Putamen (tissue), 1 donor: ENCODE measurements at regions not wholly inside any gene's neighbourhood (a gene's known extent, or its start where the extent isn't known, plus 50 kb on each side); places are given as distances from the start of the nearest gene placed in this dataset.
"Not testable (repeated sequence)": the region's sequence is repeated elsewhere in the genome, so short reads cannot be mapped to it uniquely, and the experiment has no call there.

Experiments
- DNase-seq: peaks from one replicate; pipeline ENCODE4 v3.0.0-alpha.2; 2016; ENCODE audit warnings: low spot score

- not testable (repeated sequence) for DNase-seq
These were observed 53.6 kb upstream of the MAPK10 start for GRCh38 chr4:86413426-86413825.

GRCh38 chr4:86414686-86415085, 54.8 kb upstream of the MAPK10 start:
- no peak for DNase-seq

- DNase-seq, result no peak
These were observed 56.2 kb upstream of the MAPK10 start for GRCh38 chr4:86416081-86416480.

GRCh38 chr4:86421461-86421860, 61.6 kb upstream of the MAPK10 start:
- no peak for DNase-seq

GRCh38 chr4:86431543-86432116, 71.8 kb upstream of the MAPK10 start:
- DNase-seq, result no peak

- DNase-seq, result no peak
These were observed 72.8 kb upstream of the MAPK10 start for GRCh38 chr4:86432559-86433134.

GRCh38 chr4:86439293-86439692, 79.4 kb upstream of the MAPK10 start:
- no peak for DNase-seq

GRCh38 chr4:86441175-86441936, 81.5 kb upstream of the MAPK10 start:
- DNase-seq, result no peak

- peak; percentile 29 for DNase-seq
These were observed 83.0 kb upstream of the MAPK10 start for GRCh38 chr4:86442881-86443280.

- no peak for DNase-seq
These were observed 83.6 kb upstream of the MAPK10 start for GRCh38 chr4:86443495-86443894.

- DNase-seq, result no peak
These were observed 87.1 kb upstream of the MAPK10 start for GRCh38 chr4:86446996-86447395.

GRCh38 chr4:86448871-86449270, 89.0 kb upstream of the MAPK10 start:
- DNase-seq, result no peak

- no peak for DNase-seq
These were observed 90.1 kb upstream of the MAPK10 start for GRCh38 chr4:86449746-86450588.

- no peak for DNase-seq
These were observed 91.0 kb upstream of the MAPK10 start for GRCh38 chr4:86450861-86451260.

GRCh38 chr4:86451560-86452330, 91.9 kb upstream of the MAPK10 start:
- DNase-seq, result no peak

- no peak for DNase-seq
These were observed 92.6 kb upstream of the MAPK10 start for GRCh38 chr4:86452422-86452891.

GRCh38 chr4:86452924-86453531, 93.2 kb upstream of the MAPK10 start:
- no peak for DNase-seq

GRCh38 chr4:86453611-86454072, 93.8 kb upstream of the MAPK10 start:
- DNase-seq, result not testable (repeated sequence)

GRCh38 chr4:86461849-86462248, 102.0 kb upstream of the MAPK10 start:
- no peak for DNase-seq

GRCh38 chr4:86472377-86473019, 112.6 kb upstream of the MAPK10 start:
- no peak for DNase-seq

- DNase-seq, result not testable (repeated sequence)
These were observed 116.0 kb upstream of the PTPN13 start for GRCh38 chr4:86478151-86478550.
